ENCODE measurements at regions not wholly inside any gene's neighbourhood (a gene's known extent, or its start where the extent isn't known, plus 50 kb on each side); places are given as distances from the start of the nearest gene placed in this dataset.

DNA sequence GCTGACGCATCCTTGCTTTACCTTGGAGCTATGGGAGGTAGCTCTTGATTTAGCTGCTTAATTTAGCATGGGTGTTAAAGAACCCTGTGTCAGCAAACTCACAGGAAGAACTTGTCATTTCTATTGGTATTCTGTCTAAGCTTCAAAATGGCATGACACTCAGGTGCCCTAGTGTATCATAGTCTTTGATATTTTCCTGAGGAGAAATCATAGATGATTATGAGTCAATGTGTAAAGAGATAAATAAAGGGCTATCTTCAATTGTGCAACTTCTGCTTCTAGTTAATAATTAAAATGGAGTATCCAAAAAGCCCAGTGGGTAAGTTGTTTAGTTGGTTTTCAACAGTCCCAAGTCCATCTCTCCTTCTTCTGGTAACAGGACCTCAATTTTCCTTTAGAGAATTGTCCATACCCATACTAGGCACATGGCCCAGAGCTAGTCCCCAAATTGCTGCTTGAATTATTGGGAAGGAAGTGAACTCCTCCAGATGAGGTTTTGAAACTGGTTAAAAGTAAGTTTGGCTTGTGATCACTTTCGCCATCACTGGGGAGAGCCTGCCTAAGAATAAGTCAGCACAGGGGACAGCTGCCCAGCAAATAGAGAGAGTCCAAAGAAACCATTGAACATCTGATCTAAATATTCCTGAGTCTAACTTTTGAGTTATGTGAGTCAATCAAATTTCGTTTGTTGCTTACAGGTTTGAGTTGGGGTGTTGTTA lies 169.0 kb upstream of the PHYHIPL start:
- no peaks in the 10 kb centered on the region for H3K9me3 ChIP-seq (ENCODE audit: control insufficient read depth in 2 of 2, insufficient read depth in 1 of 2, low read length in 1 of 2)
- WGBS = 93% methylated on average over 3 of the region's 3 CpGs
- no peaks in the 10 kb centered on the region for H3K4me1 ChIP-seq (ENCODE audit: control insufficient read depth in 2 of 2, insufficient read depth in 2 of 2, low read length in 2 of 2)
- no peaks in the 10 kb centered on the region for H3K27me3 ChIP-seq (ENCODE audit: control insufficient read depth in 2 of 2, insufficient read depth in 1 of 2, low read length in 1 of 2)
- H3K27ac ChIP-seq (ENCODE audit: low read depth in 1 of 2, low read length in 1 of 2) = no peak overlapping the region
- DNase-seq (ENCODE audit: low read depth in 6 of 9, low spot score in 9 of 9) = no peak
- no peaks in the 10 kb centered on the region for H3K36me3 ChIP-seq (ENCODE audit: control insufficient read depth in 2 of 2, insufficient read depth in 2 of 2, low read length in 1 of 2)
- no peak overlapping the region for H3K4me3 ChIP-seq (ENCODE audit: low read length in 2 of 2)

GRCh38 chr10:59008452-59008851 lies 168.0 kb upstream of the PHYHIPL start:
- Histone ChIP-seq H3K4me1 (ENCODE audit: control insufficient read depth in 2 of 2, insufficient read depth in 2 of 2, low read length in 2 of 2) (no peaks in the 10 kb centered on the region), H3K9me3 (ENCODE audit: control insufficient read depth in 2 of 2, insufficient read depth in 1 of 2, low read length in 1 of 2) (no peaks in the 10 kb centered on the region), H3K27me3 (ENCODE audit: control insufficient read depth in 2 of 2, insufficient read depth in 1 of 2, low read length in 1 of 2) (no peaks in the 10 kb centered on the region), H3K36me3 (ENCODE audit: control insufficient read depth in 2 of 2, insufficient read depth in 2 of 2, low read length in 1 of 2) (no peaks in the 10 kb centered on the region), H3K27ac (ENCODE audit: low read depth in 1 of 2, low read length in 1 of 2) (no peak overlapping the region), H3K4me3 (ENCODE audit: low read length in 2 of 2) (no peak overlapping the region)
- 69% methylated on average over 1 of the region's 1 CpG for WGBS
- DNase-seq (ENCODE audit: low read depth in 6 of 9, low spot score in 9 of 9) = no peak

DNA sequence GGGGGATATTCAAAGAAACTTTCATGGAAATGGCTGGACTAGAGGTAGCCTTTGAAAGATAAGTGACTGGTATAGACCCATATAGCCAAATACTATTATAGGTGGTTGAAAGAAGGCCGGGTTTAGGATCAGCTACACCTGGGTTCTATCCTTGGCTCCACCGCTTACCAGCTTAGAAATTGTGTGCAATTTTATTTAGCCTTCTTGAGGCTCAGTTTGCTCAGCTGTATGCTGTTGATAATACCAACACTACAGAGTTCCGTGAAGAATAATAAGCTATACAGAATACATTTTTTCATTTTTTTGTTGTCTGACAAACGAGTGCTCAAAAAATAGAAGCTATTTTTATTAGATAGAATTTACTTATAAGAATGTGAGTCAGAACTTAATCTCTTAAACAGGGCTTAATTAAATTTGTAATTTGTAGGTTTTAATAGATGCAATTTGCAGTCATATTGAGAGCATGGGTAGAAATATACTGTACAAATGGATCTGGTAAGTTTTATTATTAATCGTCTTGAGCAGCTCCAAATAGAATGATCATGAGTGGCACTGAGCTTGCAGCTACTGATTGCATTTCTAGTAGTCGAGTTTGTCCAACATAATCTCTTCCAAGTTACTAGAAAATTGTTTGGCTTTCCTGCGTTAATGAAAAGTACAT lies 164.3 kb upstream of the PHYHIPL start:
- no peaks in the 10 kb centered on the region for H3K36me3 ChIP-seq (ENCODE audit: control insufficient read depth in 2 of 2, insufficient read depth in 2 of 2, low read length in 1 of 2)
- no peak overlapping the region for H3K27ac ChIP-seq (ENCODE audit: low read depth in 1 of 2, low read length in 1 of 2)
- H3K27me3 ChIP-seq (ENCODE audit: control insufficient read depth in 2 of 2, insufficient read depth in 1 of 2, low read length in 1 of 2) = no peaks in the 10 kb centered on the region
- WGBS = 91% methylated on average over 7 of the region's 7 CpGs
- no peaks in the 10 kb centered on the region for H3K9me3 ChIP-seq (ENCODE audit: control insufficient read depth in 2 of 2, insufficient read depth in 1 of 2, low read length in 1 of 2)
- no peaks in the 10 kb centered on the region for H3K4me1 ChIP-seq (ENCODE audit: control insufficient read depth in 2 of 2, insufficient read depth in 2 of 2, low read length in 2 of 2)
- H3K4me3 ChIP-seq (ENCODE audit: low read length in 2 of 2) = no peak overlapping the region
- DNase-seq (ENCODE audit: low read depth in 6 of 9, low spot score in 9 of 9) = no peak

- Histone ChIP-seq H3K36me3 (ENCODE audit: control insufficient read depth in 2 of 2, insufficient read depth in 2 of 2, low read length in 1 of 2) (no peaks in the 10 kb centered on the region), H3K27me3 (ENCODE audit: control insufficient read depth in 2 of 2, insufficient read depth in 1 of 2, low read length in 1 of 2) (no peaks in the 10 kb centered on the region), H3K4me3 (ENCODE audit: low read length in 2 of 2) (no peak overlapping the region), H3K4me1 (ENCODE audit: control insufficient read depth in 2 of 2, insufficient read depth in 2 of 2, low read length in 2 of 2) (no peaks in the 10 kb centered on the region), H3K27ac (ENCODE audit: low read depth in 1 of 2, low read length in 1 of 2) (no peak overlapping the region), H3K9me3 (ENCODE audit: control insufficient read depth in 2 of 2, insufficient read depth in 1 of 2, low read length in 1 of 2) (no peaks in the 10 kb centered on the region)
- 78% methylated on average over 3 of the region's 3 CpGs for WGBS
- DNase-seq (ENCODE audit: low read depth in 6 of 9, low spot score in 9 of 9) = no peak
Measured at GRCh38 chr10:59012839-59013238, 163.6 kb upstream of the PHYHIPL start.

- no peak overlapping the region for H3K27ac ChIP-seq (ENCODE audit: low read depth in 1 of 2, low read length in 1 of 2)
- no peaks in the 10 kb centered on the region for H3K36me3 ChIP-seq (ENCODE audit: control insufficient read depth in 2 of 2, insufficient read depth in 2 of 2, low read length in 1 of 2)
- DNase-seq (ENCODE audit: low read depth in 6 of 9, low spot score in 9 of 9) = no peak
- no peaks in the 10 kb centered on the region for H3K27me3 ChIP-seq (ENCODE audit: control insufficient read depth in 2 of 2, insufficient read depth in 1 of 2, low read length in 1 of 2)
- WGBS = 82% methylated on average over 4 of the region's 4 CpGs
- no peaks in the 10 kb centered on the region for H3K4me1 ChIP-seq (ENCODE audit: control insufficient read depth in 2 of 2, insufficient read depth in 2 of 2, low read length in 2 of 2)
- no peaks in the 10 kb centered on the region for H3K9me3 ChIP-seq (ENCODE audit: control insufficient read depth in 2 of 2, insufficient read depth in 1 of 2, low read length in 1 of 2)
- no peak overlapping the region for H3K4me3 ChIP-seq (ENCODE audit: low read length in 2 of 2)
Measured at GRCh38 chr10:59016043-59016442, 160.4 kb upstream of the PHYHIPL start.

DNA sequence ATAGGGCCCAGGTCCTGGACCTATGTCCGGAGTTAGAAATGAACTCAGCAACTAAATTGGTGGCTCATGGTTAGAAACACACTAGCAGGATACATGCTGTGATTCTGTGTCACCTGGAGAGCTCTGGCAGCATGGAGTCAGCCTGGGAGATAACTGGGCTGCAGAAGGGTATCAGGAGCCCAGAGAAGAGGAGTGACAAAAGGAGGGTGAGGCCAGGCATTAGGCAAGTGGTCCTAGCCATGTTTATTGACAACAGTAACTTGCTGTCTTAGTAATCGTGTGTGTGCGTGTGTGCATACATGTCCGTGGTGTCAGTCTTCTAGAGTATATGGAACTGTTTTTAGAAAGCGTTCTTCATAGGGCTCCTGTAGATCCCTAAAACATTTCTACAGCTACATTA lies 157.5 kb upstream of the PHYHIPL start:
- H3K9me3 ChIP-seq (ENCODE audit: control insufficient read depth in 2 of 2, insufficient read depth in 1 of 2, low read length in 1 of 2) = no peaks in the 10 kb centered on the region
- H3K4me1 ChIP-seq (ENCODE audit: control insufficient read depth in 2 of 2, insufficient read depth in 2 of 2, low read length in 2 of 2) = no peaks in the 10 kb centered on the region
- no peaks in the 10 kb centered on the region for H3K36me3 ChIP-seq (ENCODE audit: control insufficient read depth in 2 of 2, insufficient read depth in 2 of 2, low read length in 1 of 2)
- 93% methylated on average over 5 of the region's 5 CpGs for whole genome bisulfite sequencing
- no peak for DNase-seq (ENCODE audit: low read depth in 6 of 9, low spot score in 9 of 9)
- H3K27ac ChIP-seq (ENCODE audit: low read depth in 1 of 2, low read length in 1 of 2) = no peak overlapping the region
- no peak overlapping the region for H3K4me3 ChIP-seq (ENCODE audit: low read length in 2 of 2)
- no peaks in the 10 kb centered on the region for H3K27me3 ChIP-seq (ENCODE audit: control insufficient read depth in 2 of 2, insufficient read depth in 1 of 2, low read length in 1 of 2)

DNA sequence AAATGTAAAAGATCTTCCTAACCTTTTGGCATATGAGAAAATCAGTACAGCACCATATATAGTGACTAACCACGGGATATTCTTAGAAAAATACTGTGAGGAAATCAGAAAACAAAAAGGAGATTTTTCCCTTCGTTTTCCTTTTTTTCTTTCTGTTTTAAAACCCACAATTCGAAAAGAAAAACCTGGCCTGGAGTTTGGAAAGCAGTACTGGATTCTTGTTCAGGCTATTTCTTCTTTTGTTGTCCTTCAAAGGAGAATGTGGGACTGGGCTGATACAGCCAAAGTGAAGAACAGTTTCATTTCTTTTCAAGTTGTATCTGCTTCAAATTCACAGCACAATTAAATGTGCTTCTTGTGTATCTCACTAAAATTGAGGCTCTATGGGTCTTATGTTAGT lies 156.8 kb upstream of the PHYHIPL start:
- no peak overlapping the region for H3K4me3 ChIP-seq (ENCODE audit: low read length in 2 of 2)
- no peaks in the 10 kb centered on the region for H3K36me3 ChIP-seq (ENCODE audit: control insufficient read depth in 2 of 2, insufficient read depth in 2 of 2, low read length in 1 of 2)
- 30% methylated on average over 3 of the region's 3 CpGs for WGBS
- H3K4me1 ChIP-seq (ENCODE audit: control insufficient read depth in 2 of 2, insufficient read depth in 2 of 2, low read length in 2 of 2) = no peaks in the 10 kb centered on the region
- H3K9me3 ChIP-seq (ENCODE audit: control insufficient read depth in 2 of 2, insufficient read depth in 1 of 2, low read length in 1 of 2) = no peaks in the 10 kb centered on the region
- DNase-seq (ENCODE audit: low read depth in 6 of 9, low spot score in 9 of 9) = no peak
- no peak overlapping the region for H3K27ac ChIP-seq (ENCODE audit: low read depth in 1 of 2, low read length in 1 of 2)
- H3K27me3 ChIP-seq (ENCODE audit: control insufficient read depth in 2 of 2, insufficient read depth in 1 of 2, low read length in 1 of 2) = no peaks in the 10 kb centered on the region

- DNase-seq (ENCODE audit: low read depth in 6 of 9, low spot score in 9 of 9) = no peak
- Histone ChIP-seq H3K27me3 (ENCODE audit: control insufficient read depth in 2 of 2, insufficient read depth in 1 of 2, low read length in 1 of 2) (no peaks in the 10 kb centered on the region), H3K4me1 (ENCODE audit: control insufficient read depth in 2 of 2, insufficient read depth in 2 of 2, low read length in 2 of 2) (no peaks in the 10 kb centered on the region), H3K4me3 (ENCODE audit: low read length in 2 of 2) (no peak overlapping the region), H3K27ac (ENCODE audit: low read depth in 1 of 2, low read length in 1 of 2) (no peak overlapping the region), H3K36me3 (ENCODE audit: control insufficient read depth in 2 of 2, insufficient read depth in 2 of 2, low read length in 1 of 2) (no peaks in the 10 kb centered on the region), H3K9me3 (ENCODE audit: control insufficient read depth in 2 of 2, insufficient read depth in 1 of 2, low read length in 1 of 2) (no peaks in the 10 kb centered on the region)
- WGBS = 97% methylated on average over 4 of the region's 4 CpGs
Measured at GRCh38 chr10:59020502-59020901, 155.9 kb upstream of the PHYHIPL start.

- 92% methylated on average over 23 of the region's 23 CpGs for WGBS
- DNase-seq (ENCODE audit: low read depth in 6 of 9, low spot score in 9 of 9) = no peak
- no peaks in the 10 kb centered on the region for H3K36me3 ChIP-seq (ENCODE audit: control insufficient read depth in 2 of 2, insufficient read depth in 2 of 2, low read length in 1 of 2)
- H3K4me3 ChIP-seq (ENCODE audit: low read length in 2 of 2) = no peak overlapping the region
- H3K9me3 ChIP-seq (ENCODE audit: control insufficient read depth in 2 of 2, insufficient read depth in 1 of 2, low read length in 1 of 2) = no peaks in the 10 kb centered on the region
- no peaks in the 10 kb centered on the region for H3K4me1 ChIP-seq (ENCODE audit: control insufficient read depth in 2 of 2, insufficient read depth in 2 of 2, low read length in 2 of 2)
- no peaks in the 10 kb centered on the region for H3K27me3 ChIP-seq (ENCODE audit: control insufficient read depth in 2 of 2, insufficient read depth in 1 of 2, low read length in 1 of 2)
- no peak overlapping the region for H3K27ac ChIP-seq (ENCODE audit: low read depth in 1 of 2, low read length in 1 of 2)
Measured at GRCh38 chr10:59025981-59026765, 150.3 kb upstream of the PHYHIPL start.
